ENCODE measurements at regions not wholly inside any gene's neighbourhood (a gene's known extent, or its start where the extent isn't known, plus 50 kb on each side); places are given as distances from the start of the nearest gene placed in this dataset.

- Mint-ChIP-seq H3K27me3 (peaks cover 4% of the 10 kb centered on the region), H3K36me3 (ENCODE audit: low read depth) (no peaks in the 10 kb centered on the region), H3K9me3 (no peaks in the 10 kb centered on the region), H3K4me1 (ENCODE audit: low read depth) (no peaks in the 10 kb centered on the region), H3K4me3 (no peak overlapping the region), H3K27ac (no peak overlapping the region)
- TF ChIP-seq CTCF (IDR thresholded peaks at IDR 0.05), result no peak
- ATAC-seq (no peak), DNase-seq (no peak)
- POLR2A ChIA-PET, result no interaction called here
- CTCF ChIA-PET, result no interaction called here
- intact Hi-C loops (cut with micrococcal nuclease), result no loop called here
These were observed 149.5 kb downstream of the TMTC3 start for GRCh38 chr12:88291498-88292131.

- Mint-ChIP-seq H3K27ac (peak overlapping the region; percentile 80), H3K27me3 (no peaks in the 10 kb centered on the region)
These were observed 156.0 kb downstream of the TMTC3 start for GRCh38 chr12:88298014-88298682.

GRCh38 chr12:88298761-88299242 lies 156.7 kb downstream of the TMTC3 start:
- ChIA-PET CTCF (interaction anchor here (1.5 kb wide), 1 partner anchor 55 kb away, joined by 3 read pairs; no protein-coding TSS in a partner anchor), POLR2A (no interaction called here)
- TF ChIP-seq CTCF (IDR thresholded peaks at IDR 0.05), result no peak
- no peaks in the 10 kb centered on the region for H3K36me3 Mint-ChIP-seq (ENCODE audit: low read depth)
- peak; percentile 56 for ATAC-seq
- H3K27ac Mint-ChIP-seq, result peak overlapping the region; percentile 80
- peaks cover 4% of the 10 kb centered on the region for H3K27me3 Mint-ChIP-seq
- peaks cover 7% of the 10 kb centered on the region for H3K9me3 Mint-ChIP-seq
- peaks cover 20% of the 10 kb centered on the region for H3K4me1 Mint-ChIP-seq (ENCODE audit: low read depth)
- intact Hi-C loops (cut with micrococcal nuclease), result loop anchor here (2.0 kb wide), 1 partner anchor 56 kb away; no protein-coding TSS in a partner anchor
- DNase-seq, result peak; percentile 38
- no peak overlapping the region for H3K4me3 Mint-ChIP-seq

More at GRCh38 chr12:88298014-88298682, 156.0 kb downstream of the TMTC3 start:
- ATAC-seq (no peak), DNase-seq (no peak)
- no peaks in the 10 kb centered on the region for H3K36me3 Mint-ChIP-seq (ENCODE audit: low read depth)
- POLR2A ChIA-PET, result no interaction called here
- H3K4me3 Mint-ChIP-seq, result no peak overlapping the region
- intact Hi-C loops (cut with micrococcal nuclease), result loop anchor here (2.0 kb wide), 1 partner anchor 55 kb away; no protein-coding TSS in a partner anchor
- peaks cover 20% of the 10 kb centered on the region for H3K4me1 Mint-ChIP-seq (ENCODE audit: low read depth)
- TF ChIP-seq CTCF (IDR thresholded peaks at IDR 0.05), result no peak
- H3K9me3 Mint-ChIP-seq, result peaks cover 7% of the 10 kb centered on the region
- CTCF ChIA-PET, result no interaction called here

- Mint-ChIP-seq H3K36me3 (ENCODE audit: low read depth) (no peaks in the 10 kb centered on the region), H3K27ac (peak overlapping the region; percentile 80), H3K4me1 (ENCODE audit: low read depth) (peaks cover 20% of the 10 kb centered on the region), H3K27me3 (peaks cover 4% of the 10 kb centered on the region), H3K4me3 (no peak overlapping the region), H3K9me3 (peaks cover 7% of the 10 kb centered on the region)
- intact Hi-C loops (cut with micrococcal nuclease), result loop anchor here (2.0 kb wide), 1 partner anchor 57 kb away; no protein-coding TSS in a partner anchor
- ATAC-seq (peak; percentile 90), DNase-seq (peak; percentile 76)
- CTCF ChIA-PET, result interaction anchor here (1.5 kb wide), 1 partner anchor 56 kb away, joined by 3 read pairs; no protein-coding TSS in a partner anchor
- no peak for TF ChIP-seq CTCF (IDR thresholded peaks at IDR 0.05)
- POLR2A ChIA-PET, result no interaction called here
These were observed 157.5 kb downstream of the TMTC3 start for GRCh38 chr12:88299567-88300101.

GRCh38 chr12:88300931-88301330 lies 158.8 kb downstream of the TMTC3 start:
- no peak for ATAC-seq
- ChIA-PET POLR2A (no interaction called here), CTCF (no interaction called here)
- no peak for TF ChIP-seq CTCF (IDR thresholded peaks at IDR 0.05)
- intact Hi-C loops (cut with micrococcal nuclease), result no loop called here
- Mint-ChIP-seq H3K4me1 (ENCODE audit: low read depth) (peaks cover 20% of the 10 kb centered on the region), H3K36me3 (ENCODE audit: low read depth) (no peaks in the 10 kb centered on the region), H3K27me3 (peaks cover 4% of the 10 kb centered on the region), H3K4me3 (no peak overlapping the region), H3K9me3 (peaks cover 7% of the 10 kb centered on the region), H3K27ac (no peak overlapping the region)
- DNase-seq, result no peak

Measured in activated CD8-positive, alpha-beta T cell treated with anti-CD3 and anti-CD28 coated beads for 36 hours (primary cell).